GM19455 (cell line): ENCODE measurements at regions not wholly inside any gene's neighbourhood (a gene's known extent, or its start where the extent isn't known, plus 50 kb on each side); places are given as distances from the start of the nearest gene placed in this dataset.
"Not testable (repeated sequence)": the region's sequence is repeated elsewhere in the genome, so short reads cannot be mapped to it uniquely, and the experiment has no call there.

Source experiments
- ATAC-seq: cut with Tn5 transposase; IDR thresholded peaks from one replicate; pipeline ENCODE4 v1.9.1; 2021; ENCODE audit not compliant: unreplicated experiment

GRCh38 chr14:84410344-84410743 lies 1119.6 kb upstream of the FLRT2 start:
- no peak for ATAC-seq

- ATAC-seq = no peak
Measured at GRCh38 chr14:84420221-84420620, 1109.7 kb upstream of the FLRT2 start.

- ATAC-seq = no peak
Measured at GRCh38 chr14:84421621-84422020, 1108.3 kb upstream of the FLRT2 start.

GRCh38 chr14:84425968-84426367 lies 1104.0 kb upstream of the FLRT2 start:
- ATAC-seq = no peak

DNA sequence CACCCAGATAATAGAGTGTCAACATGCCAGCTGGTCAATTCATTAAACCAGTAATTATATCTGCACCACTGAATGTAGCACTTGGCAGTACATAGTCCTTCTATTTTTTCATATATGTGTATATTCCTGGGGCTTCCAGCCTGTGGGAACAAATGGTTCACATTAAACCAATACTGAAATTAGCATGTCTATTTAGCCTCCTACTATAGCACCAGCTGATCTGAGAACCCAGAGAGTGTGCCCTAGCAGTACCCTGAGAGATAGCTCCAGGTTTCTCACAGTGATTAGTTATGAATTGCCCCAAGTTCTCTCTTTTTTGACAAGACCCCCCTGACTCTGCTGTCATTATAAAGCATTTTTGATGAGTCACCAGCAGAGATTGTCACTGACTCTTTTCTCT lies 1097.3 kb upstream of the FLRT2 start:
- ATAC-seq = no peak

DNA sequence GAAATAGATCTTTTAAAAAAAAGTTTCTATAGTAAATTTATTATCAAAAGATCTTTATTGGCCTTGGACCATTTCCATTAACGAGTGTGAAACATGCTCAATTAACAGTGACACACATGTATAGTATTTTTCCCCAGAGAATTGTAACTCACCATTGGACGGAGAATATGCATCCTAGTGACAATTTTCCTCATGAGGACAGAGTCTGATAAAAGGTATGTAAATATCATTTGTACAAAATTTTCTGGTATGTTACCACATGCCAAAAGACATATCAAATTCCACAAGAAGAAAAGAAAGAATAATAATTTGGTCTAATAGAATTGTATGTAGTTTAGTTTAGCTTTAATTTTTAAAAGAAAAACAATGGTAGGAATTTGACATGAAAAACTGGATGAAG lies 1096.0 kb upstream of the FLRT2 start:
- ATAC-seq = no peak

DNA sequence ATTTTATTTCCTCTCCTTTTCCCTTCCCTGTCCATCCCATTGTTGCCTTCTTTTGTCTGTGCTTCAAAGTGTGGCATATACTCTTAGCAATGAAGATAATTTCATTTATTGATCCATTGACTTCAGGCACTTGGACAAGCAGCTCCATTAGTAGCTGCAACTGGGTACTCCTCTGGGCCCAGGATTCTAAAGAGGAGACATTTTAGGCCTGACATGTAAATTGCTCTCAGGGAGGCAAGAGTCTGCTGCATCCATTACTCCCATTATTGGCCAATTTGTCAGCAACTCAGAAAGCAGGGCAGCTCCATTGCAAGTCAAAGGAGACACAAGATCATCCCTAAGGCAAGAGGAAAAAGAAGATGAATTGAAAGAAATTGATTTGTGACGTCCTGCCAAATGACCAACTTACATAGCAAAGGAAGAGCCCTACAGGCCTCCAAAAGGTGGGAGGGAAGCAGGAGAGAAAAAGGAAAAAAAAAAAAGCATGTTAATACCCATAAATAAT lies 1094.1 kb upstream of the FLRT2 start:
- no peak for ATAC-seq

DNA sequence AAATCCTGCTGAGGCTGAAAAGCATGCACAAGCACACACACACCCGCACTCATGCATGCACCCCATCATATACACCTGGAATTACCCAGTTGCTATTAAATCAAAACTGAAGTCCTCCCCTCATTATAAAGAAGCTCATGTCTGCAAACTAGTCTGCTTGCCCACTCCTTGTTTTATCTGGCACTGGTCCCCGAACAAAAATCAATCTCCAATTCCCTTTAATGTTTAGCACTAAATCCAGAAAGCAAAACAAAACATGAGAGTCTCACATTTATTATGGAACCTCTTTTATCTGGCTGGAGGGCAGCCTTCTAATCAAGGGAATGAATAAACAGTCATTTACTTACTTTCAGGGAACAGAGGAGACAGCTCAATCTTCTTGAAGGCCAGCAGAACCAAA lies 1093.4 kb upstream of the FLRT2 start:
- ATAC-seq = no peak

DNA sequence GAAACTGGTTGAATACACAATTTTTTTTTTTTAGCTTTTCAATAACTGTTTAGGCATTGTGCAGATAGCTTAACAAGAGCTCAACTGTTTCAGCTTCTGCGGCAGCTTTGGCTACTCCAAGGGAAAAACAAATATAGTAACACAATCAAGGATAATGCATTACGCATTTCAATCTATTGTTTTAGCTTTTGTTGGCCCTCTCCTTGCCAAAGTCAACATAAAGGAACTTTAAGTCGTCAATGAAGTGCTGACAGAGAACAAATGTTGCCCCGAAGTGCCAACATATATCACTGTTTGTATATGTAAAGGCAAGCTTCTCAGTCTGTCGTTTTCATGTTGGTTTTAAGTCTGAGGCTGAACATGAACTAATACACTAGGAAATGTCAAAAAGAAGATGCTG lies 1087.4 kb upstream of the FLRT2 start:
- no peak for ATAC-seq

DNA sequence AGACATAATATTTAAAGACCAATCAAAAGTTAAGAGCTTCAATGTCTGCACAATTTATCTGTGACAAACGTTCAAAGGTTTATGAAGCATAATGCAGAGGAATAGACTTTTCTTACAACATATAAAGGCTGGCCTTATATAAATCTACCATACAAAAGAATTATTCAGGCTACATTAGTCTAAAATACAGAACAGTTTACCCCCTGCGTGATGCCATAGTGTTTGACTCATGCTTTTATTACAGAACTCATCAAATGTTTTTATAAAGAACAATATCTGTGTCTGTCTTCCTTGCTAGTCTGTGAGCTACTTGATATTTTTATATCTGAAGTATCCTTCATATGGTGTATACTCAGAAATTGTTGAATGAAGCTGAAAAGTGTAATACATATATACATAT lies 1084.5 kb upstream of the FLRT2 start:
- no peak for ATAC-seq

DNA sequence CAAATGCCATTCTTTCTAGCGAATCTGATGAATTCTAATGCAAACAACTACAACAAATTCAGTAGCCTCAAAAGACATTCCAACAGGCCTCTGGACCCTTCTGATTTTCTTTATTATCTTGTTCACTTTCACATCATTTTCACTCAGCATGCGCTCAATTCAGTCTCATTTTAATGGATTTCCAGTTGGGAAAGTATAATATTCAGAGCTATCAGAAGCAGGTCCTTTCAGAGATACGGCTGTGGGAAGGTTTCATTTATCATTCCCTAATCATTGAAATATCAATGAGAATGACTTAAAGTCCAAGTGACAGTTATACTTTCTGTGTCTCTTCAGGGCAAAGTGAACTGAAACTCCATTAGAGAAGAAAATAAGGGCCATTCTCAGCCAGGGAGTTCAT lies 1083.7 kb upstream of the FLRT2 start:
- no peak for ATAC-seq

DNA sequence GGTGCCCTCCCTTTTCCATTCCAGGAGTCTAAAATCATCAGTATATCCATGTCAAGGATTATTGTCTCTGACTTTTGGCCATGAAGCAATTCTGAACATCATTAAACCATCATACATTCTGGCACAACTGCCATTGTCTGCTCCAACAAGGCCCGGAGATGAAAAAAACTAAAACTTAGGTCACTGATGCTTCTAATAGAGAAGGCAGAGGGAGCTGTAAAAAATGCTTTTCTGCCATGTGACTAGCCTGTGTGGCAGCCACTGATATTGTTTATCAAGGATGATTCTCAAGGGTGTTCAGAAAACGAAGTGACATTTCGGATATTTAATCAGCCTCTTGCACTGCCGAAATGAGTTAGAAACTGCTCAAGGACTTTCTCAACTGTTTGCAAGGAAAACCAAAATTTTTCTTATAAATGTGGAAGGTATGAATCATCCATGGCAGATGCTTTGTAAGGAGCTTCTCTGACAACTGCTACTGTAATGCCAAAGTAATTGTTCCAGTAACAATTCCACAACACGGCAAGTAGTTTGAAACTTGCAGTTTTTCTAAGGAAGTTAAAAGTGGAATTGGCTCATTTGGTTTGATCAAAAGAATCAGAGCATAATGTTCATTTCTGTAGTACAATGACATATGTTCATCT lies 1076.5 kb upstream of the FLRT2 start:
- no peak for ATAC-seq

GRCh38 chr14:84454114-84454513 lies 1075.8 kb upstream of the FLRT2 start:
- ATAC-seq = no peak

GRCh38 chr14:84456946-84457345 lies 1073.0 kb upstream of the FLRT2 start:
- no peak for ATAC-seq

- ATAC-seq = no peak
Measured at GRCh38 chr14:84458881-84459280, 1071.1 kb upstream of the FLRT2 start.

DNA sequence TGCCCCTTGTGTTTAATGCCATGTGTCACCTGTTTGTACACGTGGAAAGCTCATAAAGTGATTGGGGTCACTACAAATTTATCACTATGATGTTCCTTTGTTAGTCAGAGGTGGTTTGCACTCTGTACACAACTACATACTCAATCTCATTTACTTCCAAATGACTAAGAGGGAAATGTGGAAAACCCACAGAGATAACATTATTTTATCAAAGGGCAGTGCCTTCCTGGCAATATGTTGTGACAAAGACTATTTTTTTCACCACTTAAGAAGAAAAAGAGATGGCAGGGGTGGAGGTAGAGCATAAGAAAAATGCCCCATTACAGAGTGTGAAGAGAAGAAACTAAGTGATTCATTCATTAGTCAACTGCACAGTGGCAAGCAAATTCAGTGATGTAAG lies 1064.1 kb upstream of the FLRT2 start:
- ATAC-seq = no peak

DNA sequence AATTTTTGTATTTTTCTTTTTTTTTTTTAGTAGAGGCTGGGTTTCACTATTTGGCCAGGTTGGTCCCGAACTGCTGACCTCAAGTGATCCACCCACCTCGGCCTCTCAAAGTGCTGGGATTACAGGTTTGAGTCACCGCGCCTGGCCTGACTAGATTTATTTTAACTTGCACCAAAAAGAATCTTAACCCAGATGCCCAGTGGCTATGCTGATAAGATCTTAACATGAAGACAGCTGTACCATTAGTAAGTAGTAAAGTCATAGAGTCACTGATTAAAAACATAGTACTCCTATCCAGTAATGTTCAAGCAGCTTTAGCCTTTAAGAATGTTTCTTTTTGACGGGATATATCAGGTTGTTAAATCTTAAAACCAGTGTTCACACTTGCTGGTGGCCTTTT lies 1061.8 kb upstream of the FLRT2 start:
- no peak for ATAC-seq

DNA sequence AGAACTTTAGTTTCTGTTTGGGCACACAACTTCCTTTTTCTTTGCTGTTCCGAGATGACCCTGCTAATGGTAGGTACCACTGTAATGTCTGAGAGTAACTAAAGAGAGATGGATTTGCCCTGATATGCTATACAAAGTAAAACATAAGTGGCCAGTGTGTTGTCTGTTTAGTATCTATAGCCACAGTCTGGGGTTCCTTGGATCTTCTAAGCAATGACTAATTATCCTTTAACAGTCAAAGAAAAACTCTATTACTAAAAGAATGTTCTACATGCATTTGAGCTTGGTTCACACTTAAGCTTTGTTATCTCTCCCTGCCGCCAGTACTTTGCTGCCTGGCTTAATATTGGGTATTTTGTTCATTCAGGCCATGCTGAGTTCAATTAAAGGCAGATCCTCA lies 1051.9 kb upstream of the FLRT2 start:
- no peak for ATAC-seq

DNA sequence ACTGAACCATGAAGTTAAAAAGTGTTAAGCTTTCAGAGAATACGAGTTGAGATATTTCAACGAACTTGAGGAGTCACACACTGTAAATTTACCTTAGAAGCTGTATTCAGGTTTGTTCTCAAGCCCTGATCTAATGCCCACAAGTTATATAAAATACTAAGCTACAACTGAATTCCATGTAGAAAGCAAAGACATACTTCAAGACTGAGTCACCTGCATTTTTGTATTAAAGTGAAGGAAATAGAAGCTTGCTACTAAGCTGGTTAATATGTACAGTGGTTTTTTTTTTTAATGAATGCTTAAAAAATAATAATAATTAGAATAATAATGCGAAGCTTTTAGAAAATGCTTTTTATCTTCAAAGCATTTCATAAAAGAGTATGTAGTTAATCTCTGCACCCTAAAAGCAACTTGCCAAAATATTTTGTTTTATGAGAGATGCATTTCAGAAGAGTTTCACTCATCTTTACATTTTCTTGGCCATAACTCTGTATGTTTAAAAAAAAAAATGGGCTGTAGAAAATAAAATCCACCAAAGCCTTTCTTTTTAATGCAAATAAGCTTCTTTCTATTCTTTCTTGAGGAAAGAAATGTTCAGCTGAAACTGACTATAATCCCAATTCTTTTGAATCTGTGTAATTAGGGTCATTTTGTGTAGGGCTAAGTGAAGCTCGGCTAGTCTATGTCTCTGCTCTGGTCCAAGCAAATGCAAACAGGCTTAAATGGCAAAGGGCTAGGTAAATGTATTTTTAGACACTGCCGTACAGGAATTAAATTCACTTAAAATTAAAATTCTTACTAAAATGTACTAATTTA lies 1047.5 kb upstream of the FLRT2 start:
- no peak for ATAC-seq

DNA sequence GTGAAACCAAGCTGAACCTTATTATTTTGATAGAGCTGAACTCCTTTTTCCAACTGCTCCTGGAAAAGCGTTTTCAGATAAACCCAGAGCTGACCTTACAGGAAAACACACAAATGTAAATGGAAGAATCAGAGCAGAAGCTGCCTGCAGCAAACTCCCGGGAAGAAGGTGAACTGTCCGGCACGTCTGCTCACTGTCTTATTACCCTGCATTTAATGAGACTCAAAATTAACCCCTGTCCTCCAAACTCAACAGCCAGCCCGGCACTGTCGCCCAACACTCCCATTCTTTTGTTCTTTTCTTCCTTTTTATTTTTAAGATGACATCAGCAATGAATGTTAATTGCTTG lies 1046.9 kb upstream of the FLRT2 start:
- ATAC-seq = no peak

GRCh38 chr14:84484243-84484642 lies 1045.7 kb upstream of the FLRT2 start:
- not testable (repeated sequence) for ATAC-seq

GRCh38 chr14:84485036-84485435 lies 1044.9 kb upstream of the FLRT2 start:
- no peak for ATAC-seq

DNA sequence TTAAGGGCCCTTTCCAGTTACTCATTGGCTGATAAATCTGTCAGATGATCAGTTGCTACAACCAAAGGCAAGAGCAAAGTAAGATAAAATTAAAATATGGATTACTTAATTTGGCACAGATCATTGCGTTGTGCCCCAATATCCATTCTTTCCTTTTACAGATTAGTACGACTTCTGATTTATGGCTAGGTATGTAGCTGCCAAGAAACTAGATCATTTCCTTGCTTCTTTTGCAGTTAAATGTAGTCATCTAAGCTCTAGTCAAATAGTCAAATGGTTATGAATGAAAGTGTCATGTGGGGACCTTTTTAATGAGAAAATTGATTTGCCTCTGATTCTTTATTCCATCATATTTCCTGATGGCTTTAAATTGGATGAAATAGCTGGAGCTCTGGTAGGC lies 1039.9 kb upstream of the FLRT2 start:
- ATAC-seq = no peak
